Skeletal muscle tissue (tissue), 3 donors: ENCODE measurements at regions not wholly inside any gene's neighbourhood (a gene's known extent, or its start where the extent isn't known, plus 50 kb on each side); places are given as distances from the start of the nearest gene placed in this dataset.
A peak's percentile ranks its signal among the peaks of the same experiment; 100 is the strongest.

Source experiments
- H3K27ac ChIP-seq: one replicate; pipeline ENCODE4 v1.7.0; 2013; ENCODE audit warnings: mild to moderate bottlenecking, low read depth, low read length, inconsistent platforms
- H3K27me3 ChIP-seq, 3 donors: one replicate each; pipeline ENCODE4 v1.7.0; 2013; ENCODE audit warnings: low read length in 3 of 3; ENCODE audit not compliant: control insufficient read depth in 3 of 3, insufficient read depth in 3 of 3
- H3K36me3 ChIP-seq, 3 donors: one replicate each; pipeline ENCODE4 v1.7.0; 2013; ENCODE audit warnings: low read length in 3 of 3; ENCODE audit not compliant: control insufficient read depth in 3 of 3, insufficient read depth in 3 of 3
- H3K4me1 ChIP-seq, 3 donors: one replicate each; pipeline ENCODE4 v1.7.0; 2013; ENCODE audit warnings: low read length in 3 of 3, mild to moderate bottlenecking in 3 of 3; ENCODE audit not compliant: control insufficient read depth in 3 of 3, insufficient read depth in 3 of 3
- H3K4me3 ChIP-seq, 3 donors: one replicate each; pipeline ENCODE4 v1.7.0; 2013; ENCODE audit warnings: low read length in 3 of 3
- H3K9ac ChIP-seq, 3 donors: one replicate each; pipeline ENCODE4 v1.7.0; 2013; ENCODE audit warnings: low read length in 3 of 3, mild to moderate bottlenecking in 3 of 3, moderate library complexity in 2 of 3, low read depth in 1 of 3
- H3K9me3 ChIP-seq, 3 donors: one replicate each; pipeline ENCODE4 v1.7.0; 2013; ENCODE audit warnings: low read length in 3 of 3; ENCODE audit not compliant: control insufficient read depth in 3 of 3
- donor health status: Osteomylitis.

DNA sequence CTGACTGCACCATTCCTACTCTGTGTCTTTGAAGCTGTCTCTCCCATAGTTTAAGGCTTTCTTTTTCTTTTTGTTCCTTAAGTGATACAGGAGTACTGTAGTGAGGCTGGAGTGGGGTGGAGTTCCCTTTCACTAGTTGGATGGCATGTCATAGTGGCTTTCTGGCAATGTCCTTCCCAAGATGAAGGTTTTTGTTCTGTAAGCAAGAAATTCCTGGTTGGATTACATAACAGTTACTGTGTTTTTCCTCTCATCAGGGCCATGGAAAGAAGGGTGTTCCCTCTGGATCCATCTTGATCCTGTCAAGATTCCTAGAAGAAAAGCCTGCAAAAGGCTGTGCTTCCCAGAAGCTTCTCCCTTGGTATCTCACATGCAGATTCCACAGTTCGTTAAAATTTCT, 84.2 kb downstream of the ACKR3 start:
- H3K4me1 ChIP-seq: peaks cover 0 to 9% (median 0%) of the 10 kb centered on the region in 3 donors
- H3K36me3 ChIP-seq: no peaks in the 10 kb centered on the region
- no peak overlapping the region for H3K9ac ChIP-seq
- H3K27ac ChIP-seq: peak overlapping the region; percentile 52
- peaks cover 0 to 4% (median 0%) of the 10 kb centered on the region in 3 donors for H3K9me3 ChIP-seq
- H3K27me3 ChIP-seq: no peaks in the 10 kb centered on the region
- H3K4me3 ChIP-seq: no peak overlapping the region

- H3K4me3 ChIP-seq: no peak overlapping the region
- H3K36me3 ChIP-seq: no peaks in the 10 kb centered on the region
- H3K27me3 ChIP-seq: no peaks in the 10 kb centered on the region
- H3K4me1 ChIP-seq: peaks cover 0 to 14% (median 0%) of the 10 kb centered on the region in 3 donors
- peak overlapping the region; percentile 3 for H3K27ac ChIP-seq
- H3K9ac ChIP-seq: no peak overlapping the region
- peaks cover 0 to 1% (median 0%) of the 10 kb centered on the region in 3 donors for H3K9me3 ChIP-seq
Observed at GRCh38 chr2:236654496-236654895, 84.9 kb downstream of the ACKR3 start.

DNA sequence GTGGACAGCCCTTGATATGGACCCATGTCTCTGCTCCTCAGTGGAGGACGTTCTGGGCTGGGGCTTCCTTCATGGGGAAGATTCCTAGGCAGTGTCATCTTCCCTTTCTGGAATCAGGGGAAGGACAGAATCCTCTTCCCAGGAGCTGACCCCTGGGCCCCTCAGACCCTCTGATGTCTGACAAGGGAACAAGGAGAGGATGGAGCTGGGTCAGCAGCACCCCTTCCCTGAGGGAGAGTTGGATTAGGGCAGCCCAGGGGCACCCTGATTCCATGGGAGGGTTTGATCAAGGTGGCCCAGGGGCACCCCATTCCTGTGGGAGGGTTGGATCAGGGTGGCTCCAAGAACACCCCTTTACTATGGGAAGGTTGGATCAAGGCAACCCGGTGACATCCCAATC, 86.5 kb downstream of the ACKR3 start:
- H3K4me1 ChIP-seq: peaks cover 1 to 18% (median 2%) of the 10 kb centered on the region in 3 donors
- no peak overlapping the region for H3K9ac ChIP-seq
- H3K27me3 ChIP-seq: no peaks in the 10 kb centered on the region
- H3K36me3 ChIP-seq: no peaks in the 10 kb centered on the region
- H3K27ac ChIP-seq: no peak overlapping the region
- H3K9me3 ChIP-seq: no peaks in the 10 kb centered on the region
- H3K4me3 ChIP-seq: no peak overlapping the region

GRCh38 chr2:236656721-236657120, 87.1 kb downstream of the ACKR3 start:
- Histone ChIP-seq H3K27me3 (peaks cover 0 to 5% (median 0%) of the 10 kb centered on the region in 3 donors), H3K9ac (no peak overlapping the region), H3K27ac (no peak overlapping the region), H3K4me1 (peaks cover 7 to 23% (median 8%) of the 10 kb centered on the region in 3 donors), H3K4me3 (no peak overlapping the region), H3K36me3 (no peaks in the 10 kb centered on the region), H3K9me3 (no peaks in the 10 kb centered on the region)

DNA sequence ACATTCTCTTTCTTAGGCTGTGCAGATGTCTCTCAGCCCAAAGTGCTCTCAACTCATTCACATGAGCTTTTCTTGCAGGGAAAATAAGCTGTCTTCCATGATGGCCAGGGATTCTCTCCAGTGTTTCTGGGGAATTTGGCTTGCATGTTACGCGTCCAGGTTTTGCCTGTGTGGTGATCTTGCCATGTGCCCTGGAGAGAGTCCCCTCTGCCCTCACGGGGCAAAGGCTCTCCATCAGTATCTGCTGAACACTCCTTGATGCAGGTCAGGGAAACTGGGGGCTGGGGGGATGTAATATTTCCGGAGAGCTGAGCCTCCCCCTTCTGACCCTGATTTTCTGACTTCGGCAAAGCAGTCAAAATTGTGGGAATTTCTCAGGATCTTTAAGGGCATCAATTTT, 87.6 kb downstream of the ACKR3 start:
- Histone ChIP-seq H3K9ac (no peak overlapping the region), H3K4me3 (no peak overlapping the region), H3K9me3 (no peaks in the 10 kb centered on the region), H3K36me3 (no peaks in the 10 kb centered on the region), H3K4me1 (peaks cover 7 to 23% (median 8%) of the 10 kb centered on the region in 3 donors), H3K27me3 (peaks cover 0 to 5% (median 0%) of the 10 kb centered on the region in 3 donors), H3K27ac (no peak overlapping the region)

DNA sequence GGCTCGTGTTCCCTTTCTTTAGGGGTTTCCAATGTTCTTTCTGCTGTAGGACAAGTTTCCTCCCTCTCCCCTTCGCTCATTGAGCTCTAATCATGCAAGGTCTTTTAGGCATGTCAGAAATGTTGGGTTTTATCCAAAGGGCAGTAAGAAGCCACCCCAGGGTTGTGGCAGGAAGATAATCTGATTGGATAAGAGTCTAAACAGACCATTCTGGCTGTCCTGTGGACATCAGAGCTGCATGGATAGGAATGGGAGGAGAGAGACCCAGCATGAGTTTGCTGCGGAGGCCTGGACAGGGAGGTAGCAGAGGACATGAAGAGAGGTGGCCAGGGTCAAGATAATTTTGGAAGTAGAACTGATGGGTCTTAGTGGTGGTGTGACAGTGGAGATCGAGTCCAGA, 88.2 kb downstream of the ACKR3 start:
- Histone ChIP-seq H3K4me1 (peaks cover 10 to 27% (median 12%) of the 10 kb centered on the region in 3 donors), H3K27ac (no peak overlapping the region), H3K4me3 (no peak overlapping the region), H3K27me3 (peaks cover 0 to 5% (median 0%) of the 10 kb centered on the region in 3 donors), H3K36me3 (no peaks in the 10 kb centered on the region), H3K9me3 (no peaks in the 10 kb centered on the region), H3K9ac (no peak overlapping the region)

- H3K9me3 ChIP-seq: no peaks in the 10 kb centered on the region
- no peak overlapping the region for H3K9ac ChIP-seq
- H3K4me3 ChIP-seq: no peak overlapping the region
- H3K27me3 ChIP-seq: peaks cover 0 to 5% (median 0%) of the 10 kb centered on the region in 3 donors
- H3K27ac ChIP-seq: no peak overlapping the region
- H3K4me1 ChIP-seq: peaks cover 20 to 26% (median 20%) of the 10 kb centered on the region in 3 donors
- no peaks in the 10 kb centered on the region for H3K36me3 ChIP-seq
Observed at GRCh38 chr2:236658974-236659757, 89.5 kb downstream of the ACKR3 start.

DNA sequence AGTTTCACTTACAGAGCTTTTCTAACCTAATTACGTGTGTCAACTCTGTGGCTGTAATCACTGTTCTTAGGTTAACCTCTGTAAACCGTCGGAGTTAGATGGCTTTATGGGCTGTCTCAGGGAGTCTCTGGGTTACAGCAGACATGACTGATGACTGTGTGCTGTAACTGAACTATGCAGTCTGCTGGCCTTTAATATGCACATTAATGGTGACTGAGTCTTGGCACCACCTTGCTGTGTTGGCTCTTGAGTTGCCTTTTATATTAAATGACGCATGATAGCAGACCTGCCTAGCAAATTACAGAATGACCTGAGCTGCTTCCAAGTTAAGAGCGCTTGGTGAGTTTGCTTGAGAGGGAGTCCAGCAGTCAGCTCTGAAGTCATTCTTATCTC, 90.1 kb downstream of the ACKR3 start:
- Histone ChIP-seq H3K36me3 (no peaks in the 10 kb centered on the region), H3K27me3 (peaks cover 0 to 5% (median 0%) of the 10 kb centered on the region in 3 donors), H3K9me3 (no peaks in the 10 kb centered on the region), H3K4me3 (no peak overlapping the region), H3K4me1 (peaks cover 20 to 21% (median 20%) of the 10 kb centered on the region in 3 donors), H3K9ac (no peak overlapping the region), H3K27ac (no peak overlapping the region)

- Histone ChIP-seq H3K4me3 (peak overlapping the region in 1 of 3 donors; percentile 0), H3K4me1 (peaks cover 20 to 21% (median 20%) of the 10 kb centered on the region in 3 donors), H3K9ac (peak overlapping the region in 1 of 3 donors; percentile 3), H3K36me3 (no peaks in the 10 kb centered on the region), H3K9me3 (no peaks in the 10 kb centered on the region), H3K27me3 (peaks cover 0 to 5% (median 0%) of the 10 kb centered on the region in 3 donors), H3K27ac (peak overlapping the region; percentile 79)
Observed at GRCh38 chr2:236661061-236661761, 91.6 kb downstream of the ACKR3 start.

DNA sequence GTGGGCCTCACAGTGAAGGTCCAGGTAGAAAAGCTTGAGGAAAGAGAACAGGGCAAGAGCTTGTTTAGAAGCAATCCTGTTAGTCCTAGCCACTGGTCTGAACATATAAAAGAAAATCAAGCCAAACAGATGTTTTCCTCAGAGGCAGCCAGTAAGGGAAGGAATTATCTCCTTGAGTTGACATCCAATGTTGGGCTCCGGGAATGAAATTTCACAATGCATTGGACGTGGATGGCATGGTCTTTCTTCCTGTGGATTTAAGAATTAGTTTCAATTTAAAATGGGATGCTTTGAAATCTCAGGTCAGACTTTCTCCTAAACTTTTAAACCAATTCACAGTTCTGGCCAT, 92.1 kb downstream of the ACKR3 start:
- Histone ChIP-seq H3K36me3 (no peaks in the 10 kb centered on the region), H3K9ac (no peak overlapping the region), H3K27me3 (peaks cover 0 to 5% (median 0%) of the 10 kb centered on the region in 3 donors), H3K9me3 (peaks cover 0 to 4% (median 0%) of the 10 kb centered on the region in 3 donors), H3K27ac (peak overlapping the region; percentile 79), H3K4me3 (no peak overlapping the region), H3K4me1 (peaks cover 20 to 21% (median 20%) of the 10 kb centered on the region in 3 donors)
